GM12878 (cell line): ENCODE measurements at regions not wholly inside any gene's neighbourhood (a gene's known extent, or its start where the extent isn't known, plus 50 kb on each side); places are given as distances from the start of the nearest gene placed in this dataset.

Experiments
- BACH1 ChIP-seq: fragments of 450-650 bp; IDR thresholded peaks from 2 replicates; pipeline ENCODE4 v1.6.1; 2017; ENCODE audit warnings: mild to moderate bottlenecking, borderline replicate concordance
- CHD2 ChIP-seq: IDR thresholded peaks from 2 replicates; pipeline ENCODE4 v1.6.1; 2011; ENCODE audit warnings: low read depth, low read length, improper control_type of control experiment, borderline replicate concordance
- ESRRA ChIP-seq: IDR thresholded peaks from 2 replicates; pipeline ENCODE4 v1.6.1; 2012; ENCODE audit warnings: mild to moderate bottlenecking, low read length, improper control_type of control experiment
- ETV6 ChIP-seq, 2 experiments: fragments of 450-650 bp in 1 of 2; IDR thresholded peaks in 1 of 2; conservative IDR thresholded peaks in 1 of 2; 2 replicates each; pipeline ENCODE4 v1.6.1; 2014; ENCODE audit warnings: antibody characterized with exemption in 1 of 2, borderline replicate concordance in 1 of 2, low read depth in 1 of 2, mild to moderate bottlenecking in 1 of 2, moderate library complexity in 1 of 2
- GATAD2B ChIP-seq: fragments of 450-650 bp; conservative IDR thresholded peaks from 2 replicates; pipeline ENCODE4 v1.6.1; 2017; ENCODE audit warnings: low read depth, mild to moderate bottlenecking, moderate library complexity
- IRF3 ChIP-seq: fragments of 450-650 bp; IDR thresholded peaks from 2 replicates; pipeline ENCODE4 v1.6.1; 2014; ENCODE audit warnings: mild to moderate bottlenecking
- KLF5 ChIP-seq: fragments of 450-650 bp; IDR thresholded peaks from 2 replicates; pipeline ENCODE4 v1.6.1; 2014; ENCODE audit warnings: mild to moderate bottlenecking; ENCODE audit not compliant: partially characterized antibody
- NBN ChIP-seq: fragments of 450-650 bp; IDR thresholded peaks from 2 replicates; pipeline ENCODE4 v1.6.1; 2016
- NFYB ChIP-seq: IDR thresholded peaks from 2 replicates; pipeline ENCODE4 v1.6.1; 2011; ENCODE audit warnings: low read depth, mild to moderate bottlenecking, low read length, improper control_type of control experiment, moderate library complexity; ENCODE audit not compliant: insufficient read depth
- NR2C2 ChIP-seq: IDR thresholded peaks from 2 replicates; pipeline ENCODE4 v1.6.1; 2011; ENCODE audit warnings: borderline replicate concordance, low read depth; ENCODE audit not compliant: control insufficient read depth, insufficient read length
- PAX5 ChIP-seq: IDR thresholded peaks from 2 replicates; pipeline ENCODE4 v1.6.1; 2011; ENCODE audit warnings: low read depth, low read length, borderline replicate concordance
- RUNX3 ChIP-seq: IDR thresholded peaks from 2 replicates; pipeline ENCODE4 v1.6.1; 2012; ENCODE audit warnings: low read length, inconsistent platforms
- SIN3A ChIP-seq: IDR thresholded peaks from 2 replicates; pipeline ENCODE4 v1.6.1; 2012; ENCODE audit warnings: low read depth, low read length, improper control_type of control experiment
- SKIL ChIP-seq: fragments of 450-650 bp; IDR thresholded peaks from 2 replicates; pipeline ENCODE4 v1.6.1; 2017; ENCODE audit warnings: mild to moderate bottlenecking, low read depth, inconsistent platforms; ENCODE audit not compliant: poor library complexity, severe bottlenecking
- SPI1 ChIP-seq: IDR thresholded peaks from 2 replicates; pipeline ENCODE4 v1.6.1; 2011; ENCODE audit warnings: low read depth, mild to moderate bottlenecking, low read length, moderate library complexity, borderline replicate concordance; ENCODE audit not compliant: insufficient read depth
- TCF3 ChIP-seq: IDR thresholded peaks from 2 replicates; pipeline ENCODE4 v1.6.1; 2012; ENCODE audit warnings: low read depth, mild to moderate bottlenecking, low read length, borderline replicate concordance; ENCODE audit not compliant: insufficient read depth
- YY1 ChIP-seq: IDR thresholded peaks from 2 replicates; pipeline ENCODE4 v1.6.1; 2011; ENCODE audit warnings: low read depth, mild to moderate bottlenecking, low read length
- ZBTB11 ChIP-seq: fragments of 450-650 bp; formaldehyde crosslinking; IDR thresholded peaks from 2 replicates; pipeline ENCODE4 v1.5.0; 2022; ENCODE audit warnings: mild to moderate bottlenecking, missing genetic modification characterization
- ZBTB33 ChIP-seq: fragments of 450-650 bp; IDR thresholded peaks from 2 replicates; pipeline ENCODE4 v1.6.1; 2017; ENCODE audit warnings: mild to moderate bottlenecking
- ZNF384 ChIP-seq: IDR thresholded peaks from 2 replicates; pipeline ENCODE4 v1.6.1; 2012; ENCODE audit warnings: low read depth, mild to moderate bottlenecking, low read length, improper control_type of control experiment, borderline replicate concordance
- ZNF622 ChIP-seq: fragments of 450-650 bp; IDR thresholded peaks from 2 replicates; pipeline ENCODE4 v1.6.1; 2017; ENCODE audit warnings: mild to moderate bottlenecking, inconsistent platforms

DNA sequence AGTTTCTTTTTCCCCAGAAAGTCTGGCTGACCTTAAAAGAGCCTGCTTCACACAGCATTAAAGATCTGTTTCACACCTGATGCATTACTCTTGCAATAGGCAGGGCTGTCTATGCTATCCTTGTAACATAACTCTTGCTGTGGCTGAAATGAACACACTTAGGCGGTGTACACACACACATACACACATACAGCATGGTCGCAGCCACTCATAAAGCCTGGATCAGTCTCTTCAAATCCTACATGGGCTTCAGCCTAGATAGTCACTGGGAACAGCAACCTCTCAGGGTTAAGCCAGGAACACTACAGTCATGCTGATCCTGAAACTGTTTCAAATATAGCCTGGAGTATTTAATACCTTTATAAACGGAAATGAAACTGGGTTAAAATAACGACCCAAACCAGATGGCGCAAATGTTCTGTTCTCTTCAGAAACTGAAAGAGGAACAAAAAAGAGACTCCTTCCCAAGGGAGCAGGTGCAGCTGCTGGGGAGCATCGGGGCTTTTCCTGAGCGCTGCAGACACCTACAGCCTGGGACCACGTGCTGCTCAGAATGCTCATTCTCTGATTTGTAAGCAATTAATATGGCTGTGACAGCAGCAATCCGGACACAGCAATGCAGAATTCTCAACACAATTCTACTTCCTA lies 61.0 kb upstream of the SFMBT2 start (continued):
- TF ChIP-seq ESRRA (no peak), TCF3 (peak; percentile 99), ZBTB11 (CRISPR knock-in tag) (no peak), YY1 (peak; percentile 74), ZNF622 (no peak), SIN3A (no peak), ZNF384 (no peak), BACH1 (peak; percentile 89; the same call in 1 of the 2 replicates), NR2C2 (no peak), ETV6 (conservative IDR thresholded peaks at IDR 0.05 in 1 of 2, IDR thresholded peaks at IDR 0.05 in 1 of 2; ENCODE audit: borderline replicate concordance in 1 of 2, low read depth in 1 of 2) (peak in 1 of 2 experiments; percentile 97; a peak in 2 of 4 replicates), PAX5 (peak; percentile 98), NBN (peak; percentile 95), SPI1 (peak; percentile 91), KLF5 (peak; percentile 89), GATAD2B (peak; percentile 88), CHD2 (peak; percentile 86; the same call in 1 of the 2 replicates), IRF3 (no peak), RUNX3 (peak; percentile 87), NFYB (no peak), SKIL (peak; percentile 98), ZBTB33 (no peak)
